KOPT-K1 (cell line): ENCODE measurements at regions not wholly inside any gene's neighbourhood (a gene's known extent, or its start where the extent isn't known, plus 50 kb on each side); places are given as distances from the start of the nearest gene placed in this dataset.

ENCODE experiments used
- H3K27ac ChIP-seq: fragments of 200-600 bp; sonication (generic); 2 replicates; pipeline ENCODE4 v1.5.1; 2016; ENCODE audit warnings: antibody characterized with exemption, mild to moderate bottlenecking, low read depth, low read length; ENCODE audit not compliant: poor library complexity, severe bottlenecking
- H3K36me3 ChIP-seq: fragments of 200-600 bp; sonication (generic); 2 replicates; pipeline ENCODE4 v1.5.1; 2017; ENCODE audit warnings: antibody characterized with exemption, mild to moderate bottlenecking, low read length, moderate library complexity; ENCODE audit not compliant: insufficient read depth
- H3K9me3 ChIP-seq: fragments of 200-600 bp; sonication (generic); 2 replicates; pipeline ENCODE4 v1.5.1; 2017; ENCODE audit warnings: antibody characterized with exemption, low read length, mild to moderate bottlenecking; ENCODE audit not compliant: insufficient read depth, poor library complexity, severe bottlenecking

DNA sequence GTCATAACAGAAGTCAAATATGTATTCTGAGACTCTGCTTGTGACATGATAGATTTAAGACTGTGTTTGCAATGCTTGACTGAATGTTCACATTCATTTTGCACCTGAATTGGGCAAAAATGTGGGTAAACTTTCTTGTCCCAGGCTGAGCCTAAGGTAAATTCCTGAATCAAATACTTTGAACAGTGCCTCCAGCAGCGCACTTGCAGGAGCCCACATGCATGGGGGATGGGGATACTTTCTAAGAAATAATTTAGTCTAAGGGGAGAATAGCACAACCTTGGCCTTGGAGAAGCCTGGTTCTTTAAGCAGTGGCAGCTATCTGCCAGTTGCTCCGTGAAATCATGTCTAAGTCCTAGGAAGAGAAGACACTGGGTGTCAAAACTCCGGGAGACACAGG, 163.5 kb upstream of the EGFLAM start:
- H3K27ac ChIP-seq = no peak overlapping the region
- H3K9me3 ChIP-seq = no peaks in the 10 kb centered on the region
- H3K36me3 ChIP-seq = no peaks in the 10 kb centered on the region

DNA sequence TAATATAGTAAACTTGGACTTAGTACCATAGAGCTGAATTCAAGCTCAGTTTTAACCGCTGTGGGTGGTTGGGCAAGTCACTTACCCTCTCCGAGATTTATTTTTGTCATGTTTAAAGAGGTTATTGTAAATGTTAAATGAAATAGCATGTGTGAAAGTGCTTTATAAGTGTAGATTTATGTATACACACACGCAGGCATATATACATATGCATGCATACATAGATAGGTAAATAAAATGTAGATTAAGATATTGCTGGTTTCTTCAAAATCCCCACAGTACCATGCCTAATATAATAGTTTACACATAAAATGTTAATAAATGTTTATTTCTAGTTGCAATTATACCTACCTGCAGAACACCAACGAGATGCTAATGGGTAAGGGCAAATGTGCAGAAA, 164.5 kb upstream of the EGFLAM start:
- Histone ChIP-seq H3K9me3 (no peaks in the 10 kb centered on the region), H3K27ac (no peak overlapping the region), H3K36me3 (no peaks in the 10 kb centered on the region)

DNA sequence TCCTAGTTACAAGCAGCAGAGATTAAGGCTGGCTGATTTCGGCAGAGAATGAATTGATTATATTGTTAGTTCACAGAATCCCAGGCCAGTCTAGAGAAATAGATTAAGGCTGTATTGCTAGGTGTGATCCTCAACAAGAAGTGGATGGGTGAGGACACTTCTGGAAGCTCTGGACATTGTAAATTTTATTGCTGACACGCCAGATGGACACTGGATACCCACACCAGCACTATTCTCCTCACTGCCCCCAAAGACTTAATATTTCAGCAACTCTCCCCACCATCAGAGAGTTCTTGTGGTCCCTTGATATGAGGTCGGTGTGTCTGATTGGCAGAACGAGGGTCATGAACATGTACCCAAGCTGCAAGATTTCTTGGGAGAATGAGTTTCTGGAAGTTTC, 171.6 kb upstream of the EGFLAM start:
- Histone ChIP-seq H3K36me3 (no peaks in the 10 kb centered on the region), H3K9me3 (no peaks in the 10 kb centered on the region), H3K27ac (no peak overlapping the region)

DNA sequence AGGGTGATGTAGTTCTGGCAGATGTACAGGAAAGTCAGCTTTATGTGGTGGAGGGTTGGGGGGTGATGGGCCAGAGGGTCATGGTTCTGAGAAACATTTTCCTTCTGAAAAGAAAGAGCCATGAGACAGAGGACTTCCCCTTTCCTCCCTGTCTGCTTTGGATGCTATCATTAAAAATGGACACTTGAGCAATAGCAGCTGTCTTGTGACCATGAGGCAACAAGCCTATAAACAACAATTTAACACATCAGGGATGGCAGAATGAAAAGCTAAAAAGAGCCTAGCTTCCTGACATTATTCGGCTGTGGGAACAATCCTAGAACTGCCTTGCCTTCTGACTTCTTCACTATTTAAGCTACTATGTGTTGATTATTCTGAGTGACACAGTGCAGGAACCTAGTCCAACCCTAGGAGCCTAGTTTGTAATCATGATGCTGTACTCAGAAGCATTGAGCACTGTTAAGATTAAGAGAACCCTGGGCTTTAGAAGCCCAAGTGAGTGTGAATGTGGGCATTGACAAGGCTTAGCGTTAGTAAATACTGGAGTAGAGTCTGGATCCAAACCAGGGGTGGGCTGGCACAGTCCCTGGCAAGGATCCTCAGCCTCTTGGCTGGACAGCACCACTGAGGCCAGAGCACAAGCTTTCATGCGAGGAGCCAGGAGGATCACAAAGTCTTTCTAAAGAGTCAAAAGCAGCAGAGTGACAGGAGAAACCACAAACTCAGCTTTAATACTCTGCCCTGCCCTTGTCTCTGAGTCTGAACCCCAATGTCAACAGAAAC, 178.5 kb upstream of the EGFLAM start:
- no peak overlapping the region for H3K27ac ChIP-seq
- H3K9me3 ChIP-seq = no peaks in the 10 kb centered on the region
- H3K36me3 ChIP-seq = no peaks in the 10 kb centered on the region

DNA sequence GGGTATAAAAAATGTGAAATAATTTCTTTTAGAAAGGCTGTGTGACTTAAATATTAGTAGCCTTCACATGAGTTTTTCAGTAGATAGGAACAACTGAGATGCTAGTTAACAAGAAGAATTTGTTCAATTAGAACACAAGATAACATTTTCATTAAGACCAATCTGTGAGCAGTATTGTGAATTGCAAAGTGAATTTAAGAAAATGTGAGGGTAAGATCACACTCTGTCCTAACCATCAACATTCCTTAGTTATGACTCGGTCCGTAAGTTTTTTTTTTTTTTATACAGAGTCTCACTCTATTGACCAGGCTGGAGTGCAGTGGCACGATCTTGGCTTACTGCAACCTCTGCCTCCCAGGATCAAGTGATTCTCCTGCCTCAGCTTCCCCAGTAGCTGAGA, 180.2 kb upstream of the EGFLAM start:
- Histone ChIP-seq H3K27ac (no peak overlapping the region), H3K36me3 (no peaks in the 10 kb centered on the region), H3K9me3 (no peaks in the 10 kb centered on the region)

DNA sequence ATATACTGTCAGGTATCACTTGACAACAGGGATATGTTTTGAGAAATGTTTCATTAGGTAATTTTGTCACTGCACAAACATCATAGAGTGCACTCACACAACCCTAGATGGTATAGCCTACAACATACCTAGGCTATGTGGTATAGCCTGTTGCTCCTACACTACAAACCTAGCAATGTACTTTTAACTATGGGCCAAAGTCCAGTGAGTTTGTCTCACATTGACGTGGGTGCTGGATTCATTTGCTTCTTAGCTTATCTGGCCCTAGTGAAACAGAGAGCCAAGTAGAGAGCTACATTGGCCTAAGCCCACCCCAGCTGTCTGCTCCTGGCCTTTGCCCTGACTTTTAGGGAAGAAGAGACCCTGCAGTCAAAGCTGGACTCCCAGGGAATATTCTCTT, 180.7 kb upstream of the EGFLAM start:
- no peak overlapping the region for H3K27ac ChIP-seq
- H3K9me3 ChIP-seq = no peaks in the 10 kb centered on the region
- no peaks in the 10 kb centered on the region for H3K36me3 ChIP-seq

DNA sequence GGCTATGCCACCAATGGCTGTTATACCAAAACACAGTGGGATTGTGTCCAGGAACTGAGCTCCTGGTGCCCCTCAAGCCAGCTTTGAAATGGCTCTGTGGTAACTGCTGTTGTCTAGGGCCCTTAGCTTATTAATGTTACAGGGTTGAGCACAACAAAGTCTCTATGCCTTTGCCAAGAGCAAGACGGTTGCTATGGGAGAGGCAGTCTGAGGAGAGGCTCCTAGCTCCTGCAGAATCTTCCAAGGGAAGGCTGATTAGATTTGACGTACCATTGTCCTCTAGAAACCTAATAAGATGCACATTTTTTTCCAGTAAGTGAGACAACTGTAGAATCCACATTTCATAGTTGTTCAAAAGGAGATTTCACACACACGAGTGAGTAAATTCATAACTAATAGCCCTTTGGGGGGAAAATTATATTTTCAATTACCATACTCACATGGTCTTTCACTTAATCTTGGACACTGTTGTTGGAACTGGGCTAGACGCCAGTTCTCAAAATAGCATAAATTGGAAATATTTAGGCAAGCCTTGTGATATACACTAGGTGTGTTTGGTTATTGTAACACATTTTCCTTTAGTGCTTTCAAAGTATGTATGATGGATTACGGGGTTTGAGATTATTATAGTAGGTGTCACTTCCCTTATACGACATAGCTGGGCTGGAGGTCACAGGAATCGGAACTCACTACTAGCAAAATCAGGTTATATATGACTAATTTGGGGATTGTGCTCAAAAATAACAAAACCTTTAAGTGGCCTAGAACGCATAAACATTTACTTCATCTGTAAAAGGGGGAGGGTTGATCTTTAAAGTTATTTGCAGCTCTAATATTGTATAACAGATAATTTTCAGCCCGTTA, 186.3 kb upstream of the EGFLAM start:
- no peak overlapping the region for H3K27ac ChIP-seq
- H3K9me3 ChIP-seq = no peaks in the 10 kb centered on the region
- H3K36me3 ChIP-seq = no peaks in the 10 kb centered on the region

DNA sequence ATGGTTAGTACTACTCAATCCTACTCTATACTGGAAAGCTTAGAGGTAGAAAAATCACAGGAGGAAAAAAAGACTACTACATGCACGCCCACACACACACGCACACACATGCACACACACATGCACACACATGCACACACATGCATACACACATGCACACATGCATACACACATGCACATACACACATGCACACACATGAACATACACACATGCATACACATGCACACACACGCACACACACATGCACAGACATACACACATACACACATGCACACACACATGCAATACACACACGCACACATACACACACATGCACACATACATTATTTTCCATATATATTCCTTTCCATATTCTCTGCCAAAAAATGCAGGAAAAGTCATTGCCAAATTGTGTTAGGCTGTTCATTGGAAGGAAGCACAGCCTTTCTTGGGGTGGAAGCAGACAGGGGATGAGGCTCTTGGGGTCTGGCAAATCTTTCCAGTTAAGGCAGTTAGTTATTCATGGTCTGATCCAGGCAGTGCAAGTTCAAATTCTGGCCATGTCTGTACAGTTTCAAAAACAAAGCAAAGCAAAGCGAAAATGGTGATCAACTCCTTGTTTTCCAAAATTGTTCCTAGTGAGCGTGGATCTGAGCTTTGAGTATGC, 187.9 kb upstream of the EGFLAM start:
- Histone ChIP-seq H3K27ac (no peak overlapping the region), H3K9me3 (no peaks in the 10 kb centered on the region), H3K36me3 (no peaks in the 10 kb centered on the region)

DNA sequence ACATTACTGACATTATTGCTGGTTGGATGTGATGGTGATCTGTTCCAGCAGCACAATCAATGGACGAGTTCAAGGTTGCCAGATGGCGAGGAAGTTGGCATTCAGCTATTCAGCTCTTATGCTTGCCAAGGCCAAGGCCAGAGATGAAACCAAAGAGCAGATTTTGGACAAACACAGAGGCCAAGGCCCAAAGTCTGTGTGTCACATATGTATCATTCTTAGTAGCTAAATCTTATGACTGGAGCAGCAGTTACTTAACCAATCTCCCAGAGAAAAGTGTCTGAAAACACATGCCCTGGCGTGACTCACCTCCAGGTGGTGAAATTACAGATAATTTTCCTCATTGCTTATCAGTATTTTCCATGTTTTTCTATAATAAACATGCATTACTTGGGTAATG, 189.0 kb upstream of the EGFLAM start:
- Histone ChIP-seq H3K27ac (no peak overlapping the region), H3K9me3 (no peaks in the 10 kb centered on the region), H3K36me3 (no peaks in the 10 kb centered on the region)

DNA sequence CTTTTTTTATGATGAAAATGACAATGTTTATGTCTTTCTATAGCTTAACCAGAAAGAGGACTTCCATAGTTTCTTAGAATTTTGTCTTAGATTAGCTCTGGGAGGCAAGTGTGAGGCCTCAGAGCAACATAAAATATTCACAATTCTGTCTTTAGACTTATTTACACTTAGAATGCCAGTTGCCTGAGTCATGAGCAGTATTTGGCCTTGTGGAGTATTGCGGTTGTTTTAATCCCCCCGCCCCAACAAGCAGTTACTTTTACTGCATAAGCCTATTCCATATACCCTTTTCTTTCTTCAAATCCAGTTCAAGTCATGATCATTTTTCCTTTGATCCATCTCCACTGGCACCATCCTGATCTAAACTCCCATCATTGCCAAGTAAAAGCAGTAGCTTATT, 198.0 kb upstream of the EGFLAM start:
- H3K27ac ChIP-seq = no peak overlapping the region
- no peaks in the 10 kb centered on the region for H3K36me3 ChIP-seq
- no peaks in the 10 kb centered on the region for H3K9me3 ChIP-seq

DNA sequence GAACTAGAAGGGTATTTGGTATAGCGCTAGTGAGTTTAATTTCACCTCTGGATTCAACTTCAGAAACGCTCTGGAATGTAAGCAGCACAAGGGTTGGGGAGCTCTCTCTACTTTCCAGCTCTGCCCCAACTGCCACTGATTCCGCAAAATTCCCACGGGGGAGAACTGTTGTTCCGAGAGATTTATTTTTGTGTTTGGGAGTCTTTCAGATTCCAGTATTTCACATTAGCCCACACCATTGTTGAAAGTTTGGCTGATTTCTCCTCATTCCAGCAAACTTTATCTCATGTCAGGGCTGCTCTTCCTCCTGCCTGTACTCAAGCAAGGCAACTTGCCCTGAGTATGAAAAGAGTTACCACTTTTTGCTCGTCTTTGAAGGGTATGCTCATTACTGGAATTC, 198.5 kb upstream of the EGFLAM start:
- no peaks in the 10 kb centered on the region for H3K36me3 ChIP-seq
- H3K27ac ChIP-seq = no peak overlapping the region

DNA sequence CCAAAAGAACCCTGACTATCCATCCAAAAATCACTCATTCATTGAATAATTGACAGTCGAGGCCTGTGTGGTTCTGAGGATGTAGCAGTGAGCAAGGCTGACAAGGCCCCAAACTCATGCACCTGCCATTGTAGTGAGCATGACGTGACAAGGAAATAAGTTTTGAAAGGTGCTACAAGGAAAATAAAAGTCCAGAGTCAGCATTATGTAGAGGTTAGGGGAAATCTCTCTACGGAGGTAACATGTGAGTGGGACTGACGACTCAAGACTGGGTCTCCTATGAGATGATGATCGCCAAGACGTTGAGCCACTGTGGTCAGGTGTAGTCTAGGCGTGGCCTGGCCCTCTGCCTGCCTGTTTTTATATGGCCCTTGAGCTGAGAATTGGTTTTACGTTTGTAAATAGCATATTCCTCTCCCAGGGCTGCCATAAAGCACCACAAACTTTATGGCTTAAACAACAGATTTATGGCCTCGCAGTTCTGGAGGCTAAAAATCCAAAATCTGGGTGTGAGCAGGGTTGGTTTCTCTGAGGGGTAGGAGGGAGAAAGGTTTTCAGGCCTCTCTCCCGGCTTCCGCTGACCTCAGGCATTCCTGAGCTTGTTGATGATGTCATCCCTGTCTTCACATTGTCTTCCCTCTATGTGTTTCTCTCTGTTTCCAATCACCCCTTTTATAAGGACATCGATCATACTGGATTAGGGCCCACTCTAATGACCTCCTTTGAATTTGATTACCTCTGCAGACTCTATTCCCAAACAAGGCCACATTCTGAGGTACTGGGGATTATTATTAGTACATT, 206.4 kb upstream of the EGFLAM start:
- Histone ChIP-seq H3K36me3 (no peaks in the 10 kb centered on the region), H3K9me3 (no peaks in the 10 kb centered on the region), H3K27ac (no peak overlapping the region)

More for the DNA sequence above, 198.5 kb upstream of the EGFLAM start:
- no peaks in the 10 kb centered on the region for H3K9me3 ChIP-seq

DNA sequence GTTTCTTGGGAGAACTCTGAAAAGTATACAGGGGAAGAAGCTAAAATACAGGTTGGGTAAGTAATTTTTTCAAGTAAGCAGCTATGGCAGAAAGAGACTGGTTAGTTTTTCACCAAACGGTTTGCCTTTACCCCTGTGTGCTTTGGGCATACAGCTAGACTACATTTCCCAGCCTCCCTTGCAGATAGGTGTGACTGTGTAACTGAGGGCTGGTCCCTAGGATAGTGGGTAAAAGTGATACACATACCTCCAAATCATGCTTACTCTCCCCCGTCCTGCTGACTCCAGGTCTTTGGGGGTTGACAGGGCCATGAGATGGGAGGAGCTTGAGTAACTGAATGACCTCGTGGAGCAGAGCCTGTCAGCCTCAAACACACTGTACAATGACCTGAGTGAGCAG, 208.6 kb upstream of the GDNF start:
- Histone ChIP-seq H3K27ac (no peak overlapping the region), H3K9me3 (no peaks in the 10 kb centered on the region), H3K36me3 (no peaks in the 10 kb centered on the region)

DNA sequence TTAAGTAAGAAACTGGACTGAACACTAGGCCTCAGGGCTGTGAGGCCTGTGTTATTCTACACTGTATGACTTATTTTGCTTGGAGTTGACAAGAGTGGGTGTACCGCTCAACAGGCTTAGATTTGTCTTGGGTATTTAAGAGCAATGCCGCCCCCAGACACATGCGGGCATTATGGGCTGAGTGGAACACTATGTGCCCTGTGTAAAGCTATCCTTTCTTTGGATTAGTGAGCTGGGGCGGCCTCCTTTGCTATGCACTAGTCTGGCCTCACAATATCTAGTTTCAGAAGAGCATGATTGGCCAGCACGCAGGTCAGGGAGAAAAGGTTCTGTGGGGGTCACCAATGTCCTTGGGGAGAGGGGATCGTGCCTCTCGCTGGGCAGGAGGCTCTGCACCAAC, 206.3 kb upstream of the GDNF start:
- Histone ChIP-seq H3K9me3 (no peaks in the 10 kb centered on the region), H3K36me3 (no peaks in the 10 kb centered on the region), H3K27ac (no peak overlapping the region)

DNA sequence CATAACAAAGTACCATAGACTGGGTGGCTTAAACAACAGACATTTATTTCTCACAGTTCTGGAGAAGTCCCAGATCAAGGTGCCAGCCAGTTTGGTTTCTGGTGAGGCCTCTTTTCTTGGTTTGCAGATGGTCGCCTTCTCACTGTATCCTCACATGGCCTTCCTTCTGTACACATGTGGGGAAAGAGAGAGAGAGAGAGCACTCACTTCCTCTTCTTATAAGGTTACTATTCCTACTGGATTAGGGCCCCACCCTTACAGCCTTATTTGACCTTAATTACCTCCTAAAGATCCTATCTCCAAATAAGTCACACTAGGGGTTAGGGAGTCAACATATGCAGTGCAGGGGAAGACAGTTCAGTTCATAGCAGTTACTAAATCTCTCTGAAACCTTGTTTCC, 205.6 kb upstream of the GDNF start:
- no peaks in the 10 kb centered on the region for H3K36me3 ChIP-seq
- H3K27ac ChIP-seq = no peak overlapping the region
- H3K9me3 ChIP-seq = no peaks in the 10 kb centered on the region
